ENCODE measurements at regions not wholly inside any gene's neighbourhood (a gene's known extent, or its start where the extent isn't known, plus 50 kb on each side); places are given as distances from the start of the nearest gene placed in this dataset.
"Not testable (repeated sequence)": the region's sequence is repeated elsewhere in the genome, so short reads cannot be mapped to it uniquely, and the experiment has no call there.

GRCh38 chr4:150010525-150011126 lies 67.6 kb upstream of the DCLK2 start:
- no peak overlapping the region for H3K4me3 Mint-ChIP-seq
- H3K27ac Mint-ChIP-seq: no peak overlapping the region
- H3K36me3 Mint-ChIP-seq (ENCODE audit: low read depth): no peaks in the 10 kb centered on the region
- peaks cover 4% of the 10 kb centered on the region for H3K27me3 Mint-ChIP-seq
- H3K9me3 Mint-ChIP-seq: no peaks in the 10 kb centered on the region
- ATAC-seq (replicated peaks): no peak
- H3K4me1 Mint-ChIP-seq: no peaks in the 10 kb centered on the region

- Mint-ChIP-seq H3K27ac (no peak overlapping the region), H3K4me1 (no peaks in the 10 kb centered on the region), H3K4me3 (no peak overlapping the region), H3K36me3 (ENCODE audit: low read depth) (no peaks in the 10 kb centered on the region), H3K9me3 (no peaks in the 10 kb centered on the region), H3K27me3 (peaks cover 8% of the 10 kb centered on the region)
- no peak for ATAC-seq (replicated peaks)
Observed at GRCh38 chr4:150012851-150013360, 65.3 kb upstream of the DCLK2 start.

- H3K9me3 Mint-ChIP-seq; H3K4me1 Mint-ChIP-seq; H3K36me3 Mint-ChIP-seq (ENCODE audit: low read depth); ATAC-seq (replicated peaks); H3K4me3 Mint-ChIP-seq; H3K27ac Mint-ChIP-seq: not testable (repeated sequence)
- peaks cover 13% of the 10 kb centered on the region for H3K27me3 Mint-ChIP-seq
Observed at GRCh38 chr4:150015910-150016309, 62.3 kb upstream of the DCLK2 start.

GRCh38 chr4:150016621-150017020 lies 61.6 kb upstream of the DCLK2 start:
- not testable (repeated sequence) for H3K27ac Mint-ChIP-seq; H3K36me3 Mint-ChIP-seq (ENCODE audit: low read depth); ATAC-seq (replicated peaks); H3K4me3 Mint-ChIP-seq; H3K4me1 Mint-ChIP-seq; H3K9me3 Mint-ChIP-seq
- peaks cover 13% of the 10 kb centered on the region for H3K27me3 Mint-ChIP-seq

- peaks cover 22% of the 10 kb centered on the region for H3K27me3 Mint-ChIP-seq
- H3K27ac Mint-ChIP-seq: no peak overlapping the region
- no peak for ATAC-seq (replicated peaks)
- H3K4me1 Mint-ChIP-seq: no peaks in the 10 kb centered on the region
- no peak overlapping the region for H3K4me3 Mint-ChIP-seq
- no peaks in the 10 kb centered on the region for H3K36me3 Mint-ChIP-seq (ENCODE audit: low read depth)
- no peaks in the 10 kb centered on the region for H3K9me3 Mint-ChIP-seq
Observed at GRCh38 chr4:150018257-150018656, 60.0 kb upstream of the DCLK2 start.

- Mint-ChIP-seq H3K36me3 (ENCODE audit: low read depth) (no peaks in the 10 kb centered on the region), H3K27ac (no peak overlapping the region), H3K4me3 (no peak overlapping the region), H3K4me1 (no peaks in the 10 kb centered on the region), H3K9me3 (peaks cover 9% of the 10 kb centered on the region), H3K27me3 (peaks cover 35% of the 10 kb centered on the region)
- no peak for ATAC-seq (replicated peaks)
Observed at GRCh38 chr4:150021483-150021882, 56.8 kb upstream of the DCLK2 start.

GRCh38 chr4:150023489-150023888 lies 54.8 kb upstream of the DCLK2 start:
- H3K4me3 Mint-ChIP-seq: no peak overlapping the region
- H3K4me1 Mint-ChIP-seq: no peaks in the 10 kb centered on the region
- H3K27ac Mint-ChIP-seq: no peak overlapping the region
- no peaks in the 10 kb centered on the region for H3K36me3 Mint-ChIP-seq (ENCODE audit: low read depth)
- H3K9me3 Mint-ChIP-seq: peaks cover 13% of the 10 kb centered on the region
- peaks cover 31% of the 10 kb centered on the region for H3K27me3 Mint-ChIP-seq
- no peak for ATAC-seq (replicated peaks)

- peaks cover 13% of the 10 kb centered on the region for H3K9me3 Mint-ChIP-seq
- H3K4me1 Mint-ChIP-seq; ATAC-seq (replicated peaks); H3K27ac Mint-ChIP-seq; H3K36me3 Mint-ChIP-seq (ENCODE audit: low read depth); H3K4me3 Mint-ChIP-seq: not testable (repeated sequence)
- peaks cover 27% of the 10 kb centered on the region for H3K27me3 Mint-ChIP-seq
Observed at GRCh38 chr4:150026987-150027386, 51.3 kb upstream of the DCLK2 start.

Measured in activated T-helper 17 cell treated with anti-CD3 and anti-CD28 coated beads, Interleukin-2, amount 50 U/mL, for 72 hours (primary cell).